BE2C (cell line): ENCODE measurements at regions not wholly inside any gene's neighbourhood (a gene's known extent, or its start where the extent isn't known, plus 50 kb on each side); places are given as distances from the start of the nearest gene placed in this dataset.

Experiments
- DNase-seq: peaks from one replicate; pipeline ENCODE4 v3.0.0-alpha.2; 2020
- H3K27me3 ChIP-seq: fragments of 250-450 bp; sonication (Bioruptor Pico); 2 replicates; pipeline ENCODE4 v1.5.1; 2020; ENCODE audit warnings: mild to moderate bottlenecking
- H3K36me3 ChIP-seq: fragments of 250-450 bp; sonication (Bioruptor Pico); 2 replicates; pipeline ENCODE4 v1.5.1; 2020; ENCODE audit warnings: mild to moderate bottlenecking
- H3K4me1 ChIP-seq: fragments of 250-450 bp; sonication (Bioruptor Pico); 2 replicates; pipeline ENCODE4 v1.5.1; 2020
- H3K4me3 ChIP-seq: 2 replicates; pipeline ENCODE4 v1.5.1; 2011; ENCODE audit warnings: low read depth, low read length
- H3K9me3 ChIP-seq: fragments of 250-450 bp; sonication (Bioruptor Pico); 2 replicates; pipeline ENCODE4 v1.5.1; 2020
- CTCF ChIP-seq: IDR thresholded peaks from 2 replicates; pipeline ENCODE4 v1.5.1; 2012; ENCODE audit warnings: mild to moderate bottlenecking, low read depth, low read length

- DNase-seq, result no peak
- no peaks in the 10 kb centered on the region for H3K4me1 ChIP-seq
- no peak for TF ChIP-seq CTCF
- H3K9me3 ChIP-seq, result no peaks in the 10 kb centered on the region
- H3K4me3 ChIP-seq, result no peak overlapping the region
- no peaks in the 10 kb centered on the region for H3K36me3 ChIP-seq
- no peaks in the 10 kb centered on the region for H3K27me3 ChIP-seq
Measured at GRCh38 chr18:40489301-40489700, 1465.7 kb upstream of the PIK3C3 start.

GRCh38 chr18:40485318-40485717 lies 1469.7 kb upstream of the PIK3C3 start:
- H3K27me3 ChIP-seq, result no peaks in the 10 kb centered on the region
- no peak overlapping the region for H3K4me3 ChIP-seq
- H3K4me1 ChIP-seq, result no peaks in the 10 kb centered on the region
- no peak for TF ChIP-seq CTCF
- H3K9me3 ChIP-seq, result no peaks in the 10 kb centered on the region
- no peaks in the 10 kb centered on the region for H3K36me3 ChIP-seq
- no peak for DNase-seq

- TF ChIP-seq CTCF, result no peak
- no peak for DNase-seq
- Histone ChIP-seq H3K9me3 (no peaks in the 10 kb centered on the region), H3K4me3 (no peak overlapping the region), H3K4me1 (no peaks in the 10 kb centered on the region), H3K36me3 (no peaks in the 10 kb centered on the region), H3K27me3 (no peaks in the 10 kb centered on the region)
Measured at GRCh38 chr18:40473221-40474029, 1481.6 kb upstream of the PIK3C3 start.

GRCh38 chr18:40470723-40471122 lies 1484.3 kb upstream of the PIK3C3 start:
- Histone ChIP-seq H3K4me1 (no peaks in the 10 kb centered on the region), H3K4me3 (no peak overlapping the region), H3K9me3 (no peaks in the 10 kb centered on the region), H3K27me3 (no peaks in the 10 kb centered on the region), H3K36me3 (no peaks in the 10 kb centered on the region)
- no peak for TF ChIP-seq CTCF
- no peak for DNase-seq

- no peaks in the 10 kb centered on the region for H3K36me3 ChIP-seq
- no peak for TF ChIP-seq CTCF
- no peaks in the 10 kb centered on the region for H3K9me3 ChIP-seq
- H3K4me1 ChIP-seq, result no peaks in the 10 kb centered on the region
- no peaks in the 10 kb centered on the region for H3K27me3 ChIP-seq
- DNase-seq, result no peak
- H3K4me3 ChIP-seq, result no peak overlapping the region
Measured at GRCh38 chr18:40469851-40470250, 1485.2 kb upstream of the PIK3C3 start.

GRCh38 chr18:40469316-40469715 lies 1485.7 kb upstream of the PIK3C3 start:
- Histone ChIP-seq H3K27me3 (no peaks in the 10 kb centered on the region), H3K4me3 (no peak overlapping the region), H3K36me3 (no peaks in the 10 kb centered on the region), H3K9me3 (no peaks in the 10 kb centered on the region), H3K4me1 (no peaks in the 10 kb centered on the region)
- no peak for TF ChIP-seq CTCF
- no peak for DNase-seq
